ENCODE measurements at regions not wholly inside any gene's neighbourhood (a gene's known extent, or its start where the extent isn't known, plus 50 kb on each side); places are given as distances from the start of the nearest gene placed in this dataset.

GRCh38 chr14:83757916-83758315 is 1772.0 kb upstream of the FLRT2 start:
- Histone ChIP-seq H3K36me3 (no peaks in the 10 kb centered on the region), H3K4me3 (no peak overlapping the region), H3K27ac (no peak overlapping the region), H3K9me3 (no peaks in the 10 kb centered on the region), H3K27me3 (no peaks in the 10 kb centered on the region), H3K4me1 (peaks cover 0 to 6% (median 0%) of the 10 kb centered on the region in 4 donors)
- intact Hi-C loops (cut with DNase I): no loop called here
- WGBS, 2 donors: 74 to 78% methylated on average over 3 of the region's 3 CpGs
- TF ChIP-seq, protein P1, sequence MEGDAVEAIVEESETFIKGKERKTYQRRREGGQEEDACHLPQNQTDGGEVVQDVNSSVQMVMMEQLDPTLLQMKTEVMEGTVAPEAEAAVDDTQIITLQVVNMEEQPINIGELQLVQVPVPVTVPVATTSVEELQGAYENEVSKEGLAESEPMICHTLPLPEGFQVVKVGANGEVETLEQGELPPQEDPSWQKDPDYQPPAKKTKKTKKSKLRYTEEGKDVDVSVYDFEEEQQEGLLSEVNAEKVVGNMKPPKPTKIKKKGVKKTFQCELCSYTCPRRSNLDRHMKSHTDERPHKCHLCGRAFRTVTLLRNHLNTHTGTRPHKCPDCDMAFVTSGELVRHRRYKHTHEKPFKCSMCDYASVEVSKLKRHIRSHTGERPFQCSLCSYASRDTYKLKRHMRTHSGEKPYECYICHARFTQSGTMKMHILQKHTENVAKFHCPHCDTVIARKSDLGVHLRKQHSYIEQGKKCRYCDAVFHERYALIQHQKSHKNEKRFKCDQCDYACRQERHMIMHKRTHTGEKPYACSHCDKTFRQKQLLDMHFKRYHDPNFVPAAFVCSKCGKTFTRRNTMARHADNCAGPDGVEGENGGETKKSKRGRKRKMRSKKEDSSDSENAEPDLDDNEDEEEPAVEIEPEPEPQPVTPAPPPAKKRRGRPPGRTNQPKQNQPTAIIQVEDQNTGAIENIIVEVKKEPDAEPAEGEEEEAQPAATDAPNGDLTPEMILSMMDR (IDR thresholded peaks at IDR 0.05): no peak
- TF ChIP-seq POLR2A (IDR thresholded peaks at IDR 0.05) (no peak), EP300 (IDR thresholded peaks at IDR 0.05) (no peak), POLR2AphosphoS5 (IDR thresholded peaks at IDR 0.05) (no peak)
- DNase-seq: no peak

- H3K27ac ChIP-seq: no peak overlapping the region
- H3K9me3 ChIP-seq: no peaks in the 10 kb centered on the region
- no peaks in the 10 kb centered on the region for H3K27me3 ChIP-seq
- no peak overlapping the region for H3K4me3 ChIP-seq
- no peaks in the 10 kb centered on the region for H3K4me1 ChIP-seq
- DNase-seq: no peak
- intact Hi-C loops (cut with DNase I): no loop called here
- no peaks in the 10 kb centered on the region for H3K36me3 ChIP-seq
- TF ChIP-seq POLR2A (IDR thresholded peaks at IDR 0.05) (no peak), EP300 (IDR thresholded peaks at IDR 0.05) (no peak), POLR2AphosphoS5 (IDR thresholded peaks at IDR 0.05) (no peak)
- TF ChIP-seq, protein P1 (IDR thresholded peaks at IDR 0.05): no peak
- WGBS, 2 donors: 85 to 90% methylated on average over 8 of the region's 8 CpGs
Observed at GRCh38 chr14:83764656-83765599, 1765.0 kb upstream of the FLRT2 start.

DNA sequence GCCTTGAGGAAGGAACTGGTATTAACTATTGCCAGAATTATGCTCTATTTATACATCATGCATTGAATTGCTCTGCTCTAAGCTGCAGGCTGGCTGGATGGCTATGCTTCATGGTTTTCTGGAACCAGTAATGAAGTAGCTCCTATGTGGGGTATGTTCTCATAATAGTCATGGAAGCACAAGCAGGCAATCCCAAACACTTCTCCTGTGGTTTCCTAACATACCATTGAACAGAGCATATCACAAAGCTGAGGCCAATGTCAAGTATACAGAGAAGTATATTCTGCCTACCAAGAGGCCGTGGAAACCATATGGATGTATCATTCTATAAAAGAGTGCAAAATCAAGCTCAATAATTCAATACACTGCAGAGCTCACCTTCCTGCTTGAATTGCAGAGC is 1752.4 kb upstream of the FLRT2 start:
- H3K9me3 ChIP-seq: no peaks in the 10 kb centered on the region
- 67 to 76% methylated on average over 1 of the region's 1 CpG for WGBS, 2 donors
- no peaks in the 10 kb centered on the region for H3K4me1 ChIP-seq
- no peak overlapping the region for H3K4me3 ChIP-seq
- H3K27ac ChIP-seq: no peak overlapping the region
- no peaks in the 10 kb centered on the region for H3K36me3 ChIP-seq
- TF ChIP-seq EP300 (IDR thresholded peaks at IDR 0.05) (no peak), POLR2A (IDR thresholded peaks at IDR 0.05) (no peak), POLR2AphosphoS5 (IDR thresholded peaks at IDR 0.05) (no peak)
- TF ChIP-seq, protein P1 (IDR thresholded peaks at IDR 0.05): no peak
- no peaks in the 10 kb centered on the region for H3K27me3 ChIP-seq
- no peak for DNase-seq
- intact Hi-C loops (cut with DNase I): no loop called here

- H3K9me3 ChIP-seq: no peaks in the 10 kb centered on the region
- no peaks in the 10 kb centered on the region for H3K4me1 ChIP-seq
- intact Hi-C loops (cut with DNase I): no loop called here
- H3K27me3 ChIP-seq: no peaks in the 10 kb centered on the region
- TF ChIP-seq POLR2AphosphoS5 (IDR thresholded peaks at IDR 0.05): no peak
- no peak for TF ChIP-seq EP300 (IDR thresholded peaks at IDR 0.05)
- TF ChIP-seq POLR2A (IDR thresholded peaks at IDR 0.05): no peak
- TF ChIP-seq, protein P1 (IDR thresholded peaks at IDR 0.05): no peak
- H3K36me3 ChIP-seq: no peaks in the 10 kb centered on the region
- DNase-seq: no peak
- no peak overlapping the region for H3K27ac ChIP-seq
- H3K4me3 ChIP-seq: no peak overlapping the region
- 52 to 79% methylated on average over 2 of the region's 2 CpGs for WGBS, 2 donors
Observed at GRCh38 chr14:83779266-83779665, 1750.7 kb upstream of the FLRT2 start.

Data from sigmoid colon (tissue), 6 donors.